GM19025 (cell line): ENCODE measurements at regions not wholly inside any gene's neighbourhood (a gene's known extent, or its start where the extent isn't known, plus 50 kb on each side); places are given as distances from the start of the nearest gene placed in this dataset.
"Not testable (repeated sequence)": the region's sequence is repeated elsewhere in the genome, so short reads cannot be mapped to it uniquely, and the experiment has no call there.

ENCODE experiments used
- ATAC-seq: cut with Tn5 transposase; IDR thresholded peaks from one replicate; pipeline ENCODE4 v1.9.1; 2021; ENCODE audit warnings: mild to moderate bottlenecking, low read depth, moderate library complexity; ENCODE audit not compliant: unreplicated experiment

GRCh38 chr10:108348215-108348614, 1183.7 kb upstream of the SORCS1 start:
- ATAC-seq: no peak

GRCh38 chr10:108346066-108346465, 1181.6 kb upstream of the SORCS1 start:
- ATAC-seq: no peak

GRCh38 chr10:108338146-108338545, 1173.6 kb upstream of the SORCS1 start:
- no peak for ATAC-seq

GRCh38 chr10:108336836-108337235, 1172.3 kb upstream of the SORCS1 start:
- ATAC-seq: no peak

- ATAC-seq: no peak
Measured at GRCh38 chr10:108327706-108328105, 1163.2 kb upstream of the SORCS1 start.

GRCh38 chr10:108323274-108323798, 1158.8 kb upstream of the SORCS1 start:
- no peak for ATAC-seq

GRCh38 chr10:108319434-108320222, 1155.1 kb upstream of the SORCS1 start:
- ATAC-seq: no peak

- not testable (repeated sequence) for ATAC-seq
Measured at GRCh38 chr10:108315636-108316035, 1151.1 kb upstream of the SORCS1 start.

- no peak for ATAC-seq
Measured at GRCh38 chr10:108307925-108308312, 1143.4 kb upstream of the SORCS1 start.

- ATAC-seq: no peak
Measured at GRCh38 chr10:108307250-108307924, 1142.9 kb upstream of the SORCS1 start.

GRCh38 chr10:108303149-108303548, 1138.6 kb upstream of the SORCS1 start:
- ATAC-seq: peak; percentile 68

- ATAC-seq: no peak
Measured at GRCh38 chr10:108301002-108301401, 1136.5 kb upstream of the SORCS1 start.

- no peak for ATAC-seq
Measured at GRCh38 chr10:108290823-108291222, 1126.3 kb upstream of the SORCS1 start.

GRCh38 chr10:108275895-108276685, 1111.6 kb upstream of the SORCS1 start:
- ATAC-seq: no peak

GRCh38 chr10:108260383-108260906, 1095.9 kb upstream of the SORCS1 start:
- ATAC-seq: no peak

- no peak for ATAC-seq
Measured at GRCh38 chr10:108254089-108254488, 1089.6 kb upstream of the SORCS1 start.

GRCh38 chr10:108252771-108253170, 1088.3 kb upstream of the SORCS1 start:
- ATAC-seq: no peak

- no peak for ATAC-seq
Measured at GRCh38 chr10:108250936-108251620, 1086.6 kb upstream of the SORCS1 start.

- ATAC-seq: no peak
Measured at GRCh38 chr10:108249940-108250339, 1085.4 kb upstream of the SORCS1 start.
